ENCODE measurements at regions not wholly inside any gene's neighbourhood (a gene's known extent, or its start where the extent isn't known, plus 50 kb on each side); places are given as distances from the start of the nearest gene placed in this dataset.

- no peaks in the 10 kb centered on the region for H3K4me1 ChIP-seq (ENCODE audit: insufficient read depth, low read length, poor library complexity, severe bottlenecking)
- no peak overlapping the region for H3K4me3 ChIP-seq (ENCODE audit: low read depth, low read length, poor library complexity, severe bottlenecking)
- H3K4me2 ChIP-seq (ENCODE audit: low read length): no peak overlapping the region
- TF ChIP-seq EZH2phosphoT487 (IDR thresholded peaks at IDR 0.05; ENCODE audit: borderline replicate concordance, low read depth, low read length): no peak
- TF ChIP-seq, protein P1, sequence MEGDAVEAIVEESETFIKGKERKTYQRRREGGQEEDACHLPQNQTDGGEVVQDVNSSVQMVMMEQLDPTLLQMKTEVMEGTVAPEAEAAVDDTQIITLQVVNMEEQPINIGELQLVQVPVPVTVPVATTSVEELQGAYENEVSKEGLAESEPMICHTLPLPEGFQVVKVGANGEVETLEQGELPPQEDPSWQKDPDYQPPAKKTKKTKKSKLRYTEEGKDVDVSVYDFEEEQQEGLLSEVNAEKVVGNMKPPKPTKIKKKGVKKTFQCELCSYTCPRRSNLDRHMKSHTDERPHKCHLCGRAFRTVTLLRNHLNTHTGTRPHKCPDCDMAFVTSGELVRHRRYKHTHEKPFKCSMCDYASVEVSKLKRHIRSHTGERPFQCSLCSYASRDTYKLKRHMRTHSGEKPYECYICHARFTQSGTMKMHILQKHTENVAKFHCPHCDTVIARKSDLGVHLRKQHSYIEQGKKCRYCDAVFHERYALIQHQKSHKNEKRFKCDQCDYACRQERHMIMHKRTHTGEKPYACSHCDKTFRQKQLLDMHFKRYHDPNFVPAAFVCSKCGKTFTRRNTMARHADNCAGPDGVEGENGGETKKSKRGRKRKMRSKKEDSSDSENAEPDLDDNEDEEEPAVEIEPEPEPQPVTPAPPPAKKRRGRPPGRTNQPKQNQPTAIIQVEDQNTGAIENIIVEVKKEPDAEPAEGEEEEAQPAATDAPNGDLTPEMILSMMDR (conservative IDR thresholded peaks at IDR 0.05; ENCODE audit: low read length): no peak
- no peak overlapping the region for H3K27ac ChIP-seq (ENCODE audit: low read depth, low read length, poor library complexity, severe bottlenecking)
- BruUV-seq (replicated peaks): no TSS peak
- no peaks in the 10 kb centered on the region for H3K9me3 ChIP-seq (ENCODE audit: low read length)
- H3K79me2 ChIP-seq (ENCODE audit: insufficient read depth, low read depth, low read length): no peaks in the 10 kb centered on the region
- no peaks in the 10 kb centered on the region for H3K9me2 ChIP-seq (ENCODE audit: insufficient read depth, low read length)
- no peak for DNase-seq (ENCODE audit: low spot score)
- no peaks in the 10 kb centered on the region for H3K36me3 ChIP-seq (ENCODE audit: insufficient read depth, low read length)
- intact Hi-C loops (cut with micrococcal nuclease; ENCODE audit: unreplicated experiment): no loop called here
- H2AFZ ChIP-seq (ENCODE audit: low read length): no peak overlapping the region
- ChIA-PET CTCF (ENCODE audit: unreplicated experiment) (no interaction called here), POLR2A (interaction anchor here (1.1 kb wide), 1 partner anchor 14 kb away, joined by 3 read pairs; no protein-coding TSS in a partner anchor)
- no peaks in the 10 kb centered on the region for H4K20me1 ChIP-seq (ENCODE audit: insufficient read depth, low read length)
These were observed 413.3 kb upstream of the PTBP2 start for GRCh38 chr1:96308314-96308713.

GRCh38 chr1:96309783-96310182 lies 411.8 kb upstream of the PTBP2 start:
- CTCF ChIA-PET (ENCODE audit: unreplicated experiment): no interaction called here
- DNase-seq (ENCODE audit: low spot score): no peak

DNA sequence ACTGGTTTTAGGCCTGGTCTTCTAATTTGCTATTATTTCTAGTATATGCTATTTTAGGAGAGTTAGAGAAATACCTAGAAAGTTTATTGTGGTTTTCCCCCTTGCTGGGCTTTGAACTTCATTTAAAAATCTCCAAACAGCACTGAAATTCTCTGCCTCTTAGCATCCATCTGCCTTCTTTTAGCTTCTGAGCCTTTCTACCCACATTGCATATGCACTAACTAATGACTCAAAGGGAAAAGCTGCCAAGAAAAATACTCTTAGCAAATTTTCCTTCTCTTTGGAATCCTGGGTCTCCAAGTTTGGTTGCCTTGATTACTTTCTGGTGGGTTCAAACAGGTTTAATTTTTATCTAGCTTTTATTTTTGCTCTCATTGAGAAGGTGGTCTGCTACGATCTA lies 408.4 kb upstream of the PTBP2 start:
- no peak for DNase-seq (ENCODE audit: low spot score)
- BruUV-seq (replicated peaks): no TSS peak
- Histone ChIP-seq H3K79me2 (ENCODE audit: insufficient read depth, low read depth, low read length) (no peaks in the 10 kb centered on the region), H3K4me3 (ENCODE audit: low read depth, low read length, poor library complexity, severe bottlenecking) (no peak overlapping the region), H2AFZ (ENCODE audit: low read length) (no peak overlapping the region), H3K27ac (ENCODE audit: low read depth, low read length, poor library complexity, severe bottlenecking) (no peak overlapping the region), H3K36me3 (ENCODE audit: insufficient read depth, low read length) (no peaks in the 10 kb centered on the region), H4K20me1 (ENCODE audit: insufficient read depth, low read length) (no peaks in the 10 kb centered on the region), H3K4me1 (ENCODE audit: insufficient read depth, low read length, poor library complexity, severe bottlenecking) (no peaks in the 10 kb centered on the region), H3K4me2 (ENCODE audit: low read length) (no peak overlapping the region), H3K9me3 (ENCODE audit: low read length) (no peaks in the 10 kb centered on the region), H3K9me2 (ENCODE audit: insufficient read depth, low read length) (no peaks in the 10 kb centered on the region)
- ChIA-PET CTCF (ENCODE audit: unreplicated experiment) (no interaction called here), POLR2A (no interaction called here)
- no peak for TF ChIP-seq EZH2phosphoT487 (IDR thresholded peaks at IDR 0.05; ENCODE audit: borderline replicate concordance, low read depth, low read length)
- intact Hi-C loops (cut with micrococcal nuclease; ENCODE audit: unreplicated experiment): no loop called here

More at GRCh38 chr1:96309783-96310182, 411.8 kb upstream of the PTBP2 start:
- no peaks in the 10 kb centered on the region for H3K79me2 ChIP-seq (ENCODE audit: insufficient read depth, low read depth, low read length)
- TF ChIP-seq, protein P1 (conservative IDR thresholded peaks at IDR 0.05; ENCODE audit: low read length): no peak
- TF ChIP-seq EZH2phosphoT487 (IDR thresholded peaks at IDR 0.05; ENCODE audit: borderline replicate concordance, low read depth, low read length): no peak
- H3K36me3 ChIP-seq (ENCODE audit: insufficient read depth, low read length): no peaks in the 10 kb centered on the region
- H3K4me1 ChIP-seq (ENCODE audit: insufficient read depth, low read length, poor library complexity, severe bottlenecking): no peaks in the 10 kb centered on the region
- H4K20me1 ChIP-seq (ENCODE audit: insufficient read depth, low read length): no peaks in the 10 kb centered on the region
- intact Hi-C loops (cut with micrococcal nuclease; ENCODE audit: unreplicated experiment): no loop called here
- no peaks in the 10 kb centered on the region for H3K9me3 ChIP-seq (ENCODE audit: low read length)
- H3K4me3 ChIP-seq (ENCODE audit: low read depth, low read length, poor library complexity, severe bottlenecking): no peak overlapping the region
- no peak overlapping the region for H3K4me2 ChIP-seq (ENCODE audit: low read length)
- no peaks in the 10 kb centered on the region for H3K9me2 ChIP-seq (ENCODE audit: insufficient read depth, low read length)
- POLR2A ChIA-PET: no interaction called here
- BruUV-seq (replicated peaks): no TSS peak
- H2AFZ ChIP-seq (ENCODE audit: low read length): no peak overlapping the region
- H3K27ac ChIP-seq (ENCODE audit: low read depth, low read length, poor library complexity, severe bottlenecking): no peak overlapping the region

Measured in OCI-LY7 (cell line).